ENCODE measurements at regions not wholly inside any gene's neighbourhood (a gene's known extent, or its start where the extent isn't known, plus 50 kb on each side); places are given as distances from the start of the nearest gene placed in this dataset.

DNA sequence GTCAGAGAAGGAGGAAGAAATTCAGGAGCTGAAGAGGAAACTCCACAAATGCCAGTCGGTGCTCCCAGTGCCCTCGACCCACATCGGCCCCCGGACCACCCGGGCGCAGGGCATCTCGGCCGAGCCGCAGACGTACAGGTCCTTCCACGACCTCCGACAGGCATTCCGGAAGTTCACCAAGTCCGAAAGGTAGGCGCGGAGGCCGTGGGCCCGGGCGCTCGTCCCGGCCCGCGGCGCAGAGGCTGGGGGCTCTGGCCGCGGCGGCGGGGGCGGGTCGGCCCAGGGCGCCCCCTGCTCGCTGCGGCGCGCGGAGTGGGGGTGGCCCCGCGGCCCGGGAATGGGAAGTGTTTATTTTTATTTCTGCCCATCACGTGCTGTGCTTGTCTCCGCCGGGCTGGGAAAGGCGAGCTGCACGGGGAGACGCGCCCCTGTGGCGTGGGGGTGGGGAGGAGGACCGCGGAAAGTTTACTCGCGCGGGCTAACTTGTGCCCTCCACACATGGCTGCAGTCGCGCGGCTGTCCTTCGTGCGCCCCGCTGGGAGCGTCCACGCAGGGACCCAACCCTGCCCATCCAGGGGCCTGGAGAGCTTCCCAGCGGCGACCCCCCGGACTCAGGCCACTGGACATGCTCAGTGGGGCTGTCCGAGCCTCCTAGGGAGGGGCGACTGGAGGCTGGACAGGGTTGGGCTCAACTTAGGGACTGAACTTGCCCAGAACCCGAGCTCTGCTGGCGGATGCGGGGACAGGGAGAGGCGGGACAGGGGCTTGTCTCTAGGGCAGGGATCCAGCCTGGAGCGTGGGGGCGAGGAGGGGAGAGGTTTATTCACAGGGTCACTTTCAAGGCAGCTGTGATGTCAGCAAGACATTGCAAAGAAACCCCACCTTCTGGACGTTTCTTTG, 82.6 kb upstream of the PRKG1 start:
- H3K27ac ChIP-seq, result peak overlapping the region; percentile 83 to 89 (median 88)
- peaks cover 0 to 46% (median 36%) of the 10 kb centered on the region in 4 donors for H3K4me1 ChIP-seq
- WGBS, 2 donors (ENCODE audit: low coverage in 1 of 2), result 3 to 7% methylated on average over 3 to 49 of the region's 72 CpGs
- TF ChIP-seq POLR2A (IDR thresholded peaks at IDR 0.05) (peak; percentile 50), EP300 (IDR thresholded peaks at IDR 0.05; ENCODE audit: low read depth) (no peak), CTCF (IDR thresholded peaks at IDR 0.05) (no peak), POLR2AphosphoS5 (IDR thresholded peaks at IDR 0.05) (peak in 1 of 3 donors; percentile 7)
- H3K9me3 ChIP-seq, result no peaks in the 10 kb centered on the region
- intact Hi-C loops (cut with DNase I; ENCODE audit: low total_unique reads) (loop anchor here (10.0 kb wide), 1 partner anchor 1223 kb away; no protein-coding TSS in a partner anchor), in situ Hi-C loops (cut with MboI; ENCODE audit: low pct_ligation_motif_present in 1 of 4, low pct_unique_long_range_greater_than_20kb in 1 of 4, low sequenced_read_pairs in 3 of 4) (loop anchor here in 2 of 4 donors (10.0 kb wide), 2 partner anchors 433 to 1223 kb away; no protein-coding TSS in a partner anchor)
- DNase-seq, result peak; percentile 61
- H3K27me3 ChIP-seq, result no peaks in the 10 kb centered on the region
- H3K4me3 ChIP-seq, result peak overlapping the region; percentile 33 to 89 (median 66)
- no peaks in the 10 kb centered on the region for H3K36me3 ChIP-seq

GRCh38 chr10:50992356-50992901, 81.9 kb upstream of the PRKG1 start:
- H3K4me1 ChIP-seq, result peaks cover 0 to 42% (median 35%) of the 10 kb centered on the region in 4 donors
- no peak for DNase-seq
- peak overlapping the region; percentile 83 to 89 (median 88) for H3K27ac ChIP-seq
- intact Hi-C loops (cut with DNase I; ENCODE audit: low total_unique reads), result loop anchor here (10.0 kb wide), 1 partner anchor 1222 kb away; no protein-coding TSS in a partner anchor
- H3K9me3 ChIP-seq, result no peaks in the 10 kb centered on the region
- in situ Hi-C loops (cut with MboI; ENCODE audit: low pct_ligation_motif_present in 1 of 4, low pct_unique_long_range_greater_than_20kb in 1 of 4, low sequenced_read_pairs in 3 of 4), result loop anchor here in 2 of 4 donors (10.0 kb wide), 2 partner anchors 432 to 1222 kb away; no protein-coding TSS in a partner anchor
- no peaks in the 10 kb centered on the region for H3K27me3 ChIP-seq
- H3K36me3 ChIP-seq, result no peaks in the 10 kb centered on the region
- H3K4me3 ChIP-seq, result peak overlapping the region; percentile 33 to 89 (median 66)
- TF ChIP-seq POLR2A (IDR thresholded peaks at IDR 0.05) (no peak), EP300 (IDR thresholded peaks at IDR 0.05; ENCODE audit: low read depth) (no peak), POLR2AphosphoS5 (IDR thresholded peaks at IDR 0.05) (no peak), CTCF (IDR thresholded peaks at IDR 0.05) (no peak)
- WGBS, 2 donors (ENCODE audit: low coverage in 1 of 2), result 28 to 35% methylated on average over 8 to 14 of the region's 14 CpGs

GRCh38 chr10:50992972-50993766, 81.1 kb upstream of the PRKG1 start:
- 59 to 77% methylated on average over 2 to 16 of the region's 16 CpGs for WGBS, 2 donors (ENCODE audit: low coverage in 1 of 2)

More at GRCh38 chr10:50992972-50993766, 81.1 kb upstream of the PRKG1 start:
- H3K27ac ChIP-seq, result peak overlapping the region; percentile 83 to 89 (median 88)
- no peak for DNase-seq
- H3K36me3 ChIP-seq, result no peaks in the 10 kb centered on the region
- no peaks in the 10 kb centered on the region for H3K9me3 ChIP-seq
- peaks cover 0 to 35% (median 34%) of the 10 kb centered on the region in 4 donors for H3K4me1 ChIP-seq
- H3K4me3 ChIP-seq, result peak overlapping the region in 3 of 4 donors; percentile 62 to 89 (median 69)
- intact Hi-C loops (cut with DNase I; ENCODE audit: low total_unique reads), result loop anchor here (10.0 kb wide), 1 partner anchor 1222 kb away; no protein-coding TSS in a partner anchor
- no peaks in the 10 kb centered on the region for H3K27me3 ChIP-seq
- in situ Hi-C loops (cut with MboI; ENCODE audit: low pct_ligation_motif_present in 1 of 4, low pct_unique_long_range_greater_than_20kb in 1 of 4, low sequenced_read_pairs in 3 of 4), result loop anchor here in 2 of 4 donors (10.0 kb wide), 2 partner anchors 432 to 1222 kb away; no protein-coding TSS in a partner anchor
- TF ChIP-seq POLR2AphosphoS5 (IDR thresholded peaks at IDR 0.05) (no peak), CTCF (IDR thresholded peaks at IDR 0.05) (no peak), POLR2A (IDR thresholded peaks at IDR 0.05) (no peak), EP300 (IDR thresholded peaks at IDR 0.05; ENCODE audit: low read depth) (no peak)
